HEK293 (cell line): ENCODE measurements at regions not wholly inside any gene's neighbourhood (a gene's known extent, or its start where the extent isn't known, plus 50 kb on each side); places are given as distances from the start of the nearest gene placed in this dataset.

Source experiments
- HOXA7 ChIP-seq: sonication (generic); formaldehyde crosslinking; IDR thresholded peaks from 2 replicates; pipeline ENCODE4 v1.8.1; 2022; ENCODE audit warnings: missing genetic modification reagents, borderline replicate concordance
- RBAK ChIP-seq: fragments of 450-650 bp; formaldehyde crosslinking; IDR thresholded peaks from 2 replicates; pipeline ENCODE4 v1.5.1; 2016; ENCODE audit warnings: missing biosample characterization, missing genetic modification characterization
- SP2 ChIP-seq: fragments of 450-650 bp; formaldehyde crosslinking; IDR thresholded peaks from 2 replicates; pipeline ENCODE4 v1.5.1; 2016; ENCODE audit warnings: missing biosample characterization, missing genetic modification characterization
- SP7 ChIP-seq: fragments of 450-650 bp; formaldehyde crosslinking; IDR thresholded peaks from 2 replicates; pipeline ENCODE4 v1.5.1; 2016; ENCODE audit warnings: missing biosample characterization, missing genetic modification characterization
- YY1 ChIP-seq: fragments of 450-650 bp; formaldehyde crosslinking; IDR thresholded peaks from 2 replicates; pipeline ENCODE4 v1.5.1; 2018; ENCODE audit warnings: missing biosample characterization, missing genetic modification characterization
- ZFP41 ChIP-seq: fragments of 450-650 bp; formaldehyde crosslinking; IDR thresholded peaks from 2 replicates; pipeline ENCODE4 v1.5.1; 2016; ENCODE audit warnings: missing biosample characterization, missing genetic modification characterization, borderline replicate concordance
- ZNF175 ChIP-seq: fragments of 450-650 bp; formaldehyde crosslinking; IDR thresholded peaks from 2 replicates; pipeline ENCODE4 v1.5.1; 2016; ENCODE audit warnings: missing biosample characterization, missing genetic modification characterization
- ZNF350 ChIP-seq: fragments of 450-650 bp; formaldehyde crosslinking; IDR thresholded peaks from 2 replicates; pipeline ENCODE4 v1.5.0; 2017; ENCODE audit warnings: missing biosample characterization, mild to moderate bottlenecking, missing genetic modification characterization
- ZNF530 ChIP-seq: fragments of 450-650 bp; formaldehyde crosslinking; IDR thresholded peaks from 2 replicates; pipeline ENCODE4 v1.5.1; 2016; ENCODE audit warnings: low read depth, missing biosample characterization, missing genetic modification characterization
- ZNF768 ChIP-seq: fragments of 450-650 bp; formaldehyde crosslinking; IDR thresholded peaks from 2 replicates; pipeline ENCODE4 v1.5.1; 2018; ENCODE audit warnings: missing biosample characterization, mild to moderate bottlenecking, missing genetic modification characterization
- ZNF830 ChIP-seq: fragments of 450-650 bp; IDR thresholded peaks from 2 replicates; pipeline ENCODE4 v1.5.0; 2018; ENCODE audit warnings: missing biosample characterization, missing genetic modification characterization, low read depth, mild to moderate bottlenecking, moderate library complexity
- TF ChIP-seq, protein P1 (sequence below): fragments of 450-650 bp; formaldehyde crosslinking; IDR thresholded peaks from 2 replicates; pipeline ENCODE4 v1.5.1; 2016; ENCODE audit warnings: missing biosample characterization, missing genetic modification characterization
- TF ChIP-seq, protein P2 (sequence below): fragments of 450-650 bp; IDR thresholded peaks from 2 replicates; pipeline ENCODE4 v1.5.1; 2018; ENCODE audit warnings: missing biosample characterization, mild to moderate bottlenecking, missing genetic modification characterization
- TF ChIP-seq, protein P3 (sequence below): fragments of 450-650 bp; formaldehyde crosslinking; IDR thresholded peaks from 2 replicates; pipeline ENCODE4 v1.5.1; 2016; ENCODE audit warnings: missing biosample characterization, missing genetic modification characterization, low read depth

DNA sequence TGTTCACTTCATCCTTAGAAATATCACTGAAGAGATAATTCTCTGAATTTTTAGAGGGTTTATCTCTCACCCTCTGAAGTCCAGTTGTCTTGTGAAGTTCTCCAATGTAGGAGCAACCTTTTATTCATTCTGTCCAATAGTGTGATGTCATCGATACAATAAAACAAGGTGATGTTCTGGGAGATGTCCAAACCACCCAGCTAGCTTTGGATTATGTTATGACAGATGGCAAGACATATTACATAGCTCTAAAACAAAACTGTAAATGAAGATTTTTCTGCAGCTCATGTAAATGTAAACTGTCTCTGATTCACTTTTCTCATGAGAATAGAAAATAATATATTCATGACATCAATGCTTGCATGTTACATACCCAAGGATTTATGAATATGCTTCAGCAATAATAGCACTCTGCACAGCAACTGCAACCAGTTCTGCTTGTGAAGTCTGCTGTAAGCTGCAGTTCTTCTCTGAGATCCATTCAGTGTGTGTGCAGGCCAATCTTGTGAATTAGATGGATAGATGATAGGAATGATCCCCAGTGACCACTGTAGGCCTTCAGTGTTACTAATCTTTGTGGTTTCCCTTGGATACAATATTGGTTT, 172.6 kb upstream of the CDH12 start:
- TF ChIP-seq ZNF830 (no peak), HOXA7 (CRISPR knock-in tag) (no peak), ZNF768 (tag by site-specific recombination) (no peak), ZNF530 (tag by site-specific recombination) (no peak), ZNF175 (tag by site-specific recombination) (no peak), SP2 (tag by site-specific recombination) (no peak), YY1 (tag by site-specific recombination) (no peak), SP7 (tag by site-specific recombination) (no peak), ZNF350 (no peak), ZFP41 (tag by site-specific recombination) (no peak), RBAK (no peak)
- TF ChIP-seq, protein P1, sequence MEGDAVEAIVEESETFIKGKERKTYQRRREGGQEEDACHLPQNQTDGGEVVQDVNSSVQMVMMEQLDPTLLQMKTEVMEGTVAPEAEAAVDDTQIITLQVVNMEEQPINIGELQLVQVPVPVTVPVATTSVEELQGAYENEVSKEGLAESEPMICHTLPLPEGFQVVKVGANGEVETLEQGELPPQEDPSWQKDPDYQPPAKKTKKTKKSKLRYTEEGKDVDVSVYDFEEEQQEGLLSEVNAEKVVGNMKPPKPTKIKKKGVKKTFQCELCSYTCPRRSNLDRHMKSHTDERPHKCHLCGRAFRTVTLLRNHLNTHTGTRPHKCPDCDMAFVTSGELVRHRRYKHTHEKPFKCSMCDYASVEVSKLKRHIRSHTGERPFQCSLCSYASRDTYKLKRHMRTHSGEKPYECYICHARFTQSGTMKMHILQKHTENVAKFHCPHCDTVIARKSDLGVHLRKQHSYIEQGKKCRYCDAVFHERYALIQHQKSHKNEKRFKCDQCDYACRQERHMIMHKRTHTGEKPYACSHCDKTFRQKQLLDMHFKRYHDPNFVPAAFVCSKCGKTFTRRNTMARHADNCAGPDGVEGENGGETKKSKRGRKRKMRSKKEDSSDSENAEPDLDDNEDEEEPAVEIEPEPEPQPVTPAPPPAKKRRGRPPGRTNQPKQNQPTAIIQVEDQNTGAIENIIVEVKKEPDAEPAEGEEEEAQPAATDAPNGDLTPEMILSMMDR (tag by site-specific recombination) = no peak
- TF ChIP-seq, protein P2, sequence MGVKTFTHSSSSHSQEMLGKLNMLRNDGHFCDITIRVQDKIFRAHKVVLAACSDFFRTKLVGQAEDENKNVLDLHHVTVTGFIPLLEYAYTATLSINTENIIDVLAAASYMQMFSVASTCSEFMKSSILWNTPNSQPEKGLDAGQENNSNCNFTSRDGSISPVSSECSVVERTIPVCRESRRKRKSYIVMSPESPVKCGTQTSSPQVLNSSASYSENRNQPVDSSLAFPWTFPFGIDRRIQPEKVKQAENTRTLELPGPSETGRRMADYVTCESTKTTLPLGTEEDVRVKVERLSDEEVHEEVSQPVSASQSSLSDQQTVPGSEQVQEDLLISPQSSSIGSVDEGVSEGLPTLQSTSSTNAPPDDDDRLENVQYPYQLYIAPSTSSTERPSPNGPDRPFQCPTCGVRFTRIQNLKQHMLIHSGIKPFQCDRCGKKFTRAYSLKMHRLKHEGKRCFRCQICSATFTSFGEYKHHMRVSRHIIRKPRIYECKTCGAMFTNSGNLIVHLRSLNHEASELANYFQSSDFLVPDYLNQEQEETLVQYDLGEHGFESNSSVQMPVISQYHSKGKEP (tag by site-specific recombination) = no peak
- TF ChIP-seq, protein P3, sequence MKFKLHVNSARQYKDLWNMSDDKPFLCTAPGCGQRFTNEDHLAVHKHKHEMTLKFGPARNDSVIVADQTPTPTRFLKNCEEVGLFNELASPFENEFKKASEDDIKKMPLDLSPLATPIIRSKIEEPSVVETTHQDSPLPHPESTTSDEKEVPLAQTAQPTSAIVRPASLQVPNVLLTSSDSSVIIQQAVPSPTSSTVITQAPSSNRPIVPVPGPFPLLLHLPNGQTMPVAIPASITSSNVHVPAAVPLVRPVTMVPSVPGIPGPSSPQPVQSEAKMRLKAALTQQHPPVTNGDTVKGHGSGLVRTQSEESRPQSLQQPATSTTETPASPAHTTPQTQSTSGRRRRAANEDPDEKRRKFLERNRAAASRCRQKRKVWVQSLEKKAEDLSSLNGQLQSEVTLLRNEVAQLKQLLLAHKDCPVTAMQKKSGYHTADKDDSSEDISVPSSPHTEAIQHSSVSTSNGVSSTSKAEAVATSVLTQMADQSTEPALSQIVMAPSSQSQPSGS (tag by site-specific recombination) = 0 out of 2 replicates have a peak, but pooled peaks have one; percentile 39
